Right cardiac atrium (tissue), 5 donors: ENCODE measurements at regions not wholly inside any gene's neighbourhood (a gene's known extent, or its start where the extent isn't known, plus 50 kb on each side); places are given as distances from the start of the nearest gene placed in this dataset.

ENCODE experiments used
- ATAC-seq, 2 donors: fragments of 200-7000 bp; cut with Tn5 transposase; one replicate each; pipeline versions ENCODE4 v1.8.0 to v1.9.1; 2020; ENCODE audit warnings: moderate library complexity in 2 of 2, mild to moderate bottlenecking in 1 of 2
- DNase-seq, 3 donors: peaks; one replicate each; pipeline ENCODE4 v3.0.0-alpha.2; 2020
- H3K27ac ChIP-seq: one replicate; pipeline ENCODE4 v1.5.1; 2013; ENCODE audit warnings: mild to moderate bottlenecking, low read length, control low read depth, moderate library complexity
- H3K27me3 ChIP-seq: one replicate; pipeline ENCODE4 v1.6.1; 2013; ENCODE audit not compliant: control insufficient read depth, insufficient read depth
- H3K4me1 ChIP-seq: one replicate; pipeline ENCODE4 v1.6.1; 2013; ENCODE audit warnings: low read length; ENCODE audit not compliant: control insufficient read depth, insufficient read depth
- H3K4me3 ChIP-seq: one replicate; pipeline ENCODE4 v1.5.1; 2013; ENCODE audit warnings: low read length, control low read depth
- H3K9me3 ChIP-seq: one replicate; pipeline ENCODE4 v1.6.1; 2013; ENCODE audit warnings: low read length; ENCODE audit not compliant: control insufficient read depth
- whole genome bisulfite sequencing: extraction: QIAGEN DNeasy Blood & Tissue Kit; methylation state at CpG from one replicate; pipeline ENCODE4 v1.1.7; 2013; 5-methylcytosine and 5-hydroxymethylcytosine counted together
- intact Hi-C, 4 donors: fragments of 100-400 bp; cut with DNase I; formaldehyde crosslinking; loops; one replicate each; pipeline versions ENCODE4 v1.11.0 to v1.14.0; 2022 to 2023
- donor health status: healthy with polysubstance abuse.
- donor health status: DM: no; HTN: yes; CAD: no.
- donor health status: DM: no; HTN: no; CAD: no.
- donor health status: DM: no; HTN: yes; CAD: no; lungs with severe emphysema.
- donor health status: DM: yes; HTN: yes; CAD: no.

- Histone ChIP-seq H3K9me3 (no peaks in the 10 kb centered on the region), H3K27me3 (no peaks in the 10 kb centered on the region), H3K27ac (no peak overlapping the region), H3K4me1 (peaks cover 1% of the 10 kb centered on the region), H3K4me3 (no peak overlapping the region)
- 55% methylated on average over 6 of the region's 6 CpGs for WGBS
- intact Hi-C loops = no loop called here
- ATAC-seq (no peak), DNase-seq (no peak)
These were observed 343.0 kb downstream of the USP25 start for GRCh38 chr21:16072737-16073136.

DNA sequence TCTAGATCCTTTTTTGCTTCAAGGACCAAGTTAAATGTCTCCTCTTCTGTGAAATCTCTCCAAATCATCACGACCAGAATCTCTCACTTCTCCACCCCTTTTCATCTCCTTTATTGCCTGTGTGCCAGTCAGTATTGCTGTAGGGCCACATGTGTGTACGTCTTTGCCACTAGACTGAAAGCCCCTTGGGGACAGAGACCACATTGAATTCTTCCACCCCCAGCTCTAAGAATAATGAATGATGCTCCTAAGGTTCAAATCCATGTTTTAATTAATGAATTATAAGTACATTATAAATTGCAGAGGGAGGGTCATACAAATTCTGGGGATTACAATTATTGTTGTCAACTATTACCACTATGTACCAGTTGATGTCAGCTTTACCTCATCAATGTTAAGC, 343.8 kb downstream of the USP25 start:
- peaks cover 1% of the 10 kb centered on the region for H3K4me1 ChIP-seq
- no peak overlapping the region for H3K4me3 ChIP-seq
- H3K9me3 ChIP-seq = no peaks in the 10 kb centered on the region
- no peak overlapping the region for H3K27ac ChIP-seq
- DNase-seq (no peak), ATAC-seq (no peak)
- no peaks in the 10 kb centered on the region for H3K27me3 ChIP-seq
- intact Hi-C loops = no loop called here
- 48% methylated on average over 2 of the region's 2 CpGs for WGBS

DNA sequence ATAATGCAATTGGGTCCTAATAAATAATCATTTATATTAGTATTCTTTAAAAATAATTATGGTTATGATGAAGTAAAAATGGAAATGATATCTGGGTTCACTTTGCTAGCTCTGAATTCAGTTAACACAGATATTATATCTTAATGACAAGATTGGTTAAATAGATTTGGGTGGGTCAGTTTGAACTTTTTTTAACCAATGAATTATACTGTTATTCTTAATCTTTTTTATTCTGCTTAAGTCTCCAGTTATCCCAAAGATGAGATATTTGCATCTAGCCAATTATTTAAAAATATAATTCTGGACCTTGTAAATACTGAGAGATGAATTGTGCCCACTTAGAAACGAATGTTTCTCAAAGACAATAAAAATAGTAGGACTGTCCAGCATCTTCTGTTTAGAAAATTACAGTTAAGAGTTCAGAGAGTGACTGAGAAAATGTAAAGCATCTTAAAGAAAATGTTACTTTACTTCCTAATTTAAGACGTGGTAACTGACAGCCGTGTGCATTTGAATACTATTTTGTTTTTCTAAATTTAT, 345.2 kb downstream of the USP25 start:
- Histone ChIP-seq H3K4me3 (no peak overlapping the region), H3K27ac (no peak overlapping the region), H3K9me3 (no peaks in the 10 kb centered on the region), H3K27me3 (no peaks in the 10 kb centered on the region), H3K4me1 (peaks cover 1% of the 10 kb centered on the region)
- intact Hi-C loops = no loop called here
- WGBS = 83% methylated on average over 3 of the region's 3 CpGs
- ATAC-seq (no peak), DNase-seq (no peak)

DNA sequence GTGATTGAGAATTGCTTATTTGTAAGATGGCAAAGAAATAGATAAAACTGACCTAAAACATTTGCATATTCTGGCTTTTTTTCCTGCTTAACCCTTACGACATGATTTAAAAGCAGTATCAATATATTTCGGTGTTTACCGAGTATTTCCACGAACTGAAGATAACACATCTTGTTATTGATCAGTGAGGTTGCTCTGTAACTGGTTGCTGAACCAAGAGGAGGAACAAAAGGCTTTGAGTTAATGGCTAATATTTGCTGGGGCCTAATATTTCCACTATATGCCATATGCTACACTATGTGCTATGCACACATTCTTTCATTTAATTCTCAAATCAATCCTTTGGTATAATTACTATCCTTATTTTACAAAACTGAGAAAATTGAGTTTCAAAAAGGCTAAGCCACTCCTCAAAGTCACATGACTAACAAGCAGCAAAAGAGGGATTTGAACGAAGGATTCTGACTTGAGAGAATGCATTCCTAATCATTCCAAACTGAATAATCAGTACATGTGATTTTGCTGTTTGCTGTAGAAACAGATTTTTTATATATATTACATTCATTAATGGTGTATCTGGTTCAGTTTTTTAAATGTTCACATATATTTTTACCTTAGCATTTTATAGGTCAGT, 346.0 kb downstream of the USP25 start:
- Histone ChIP-seq H3K27ac (no peak overlapping the region), H3K4me1 (peaks cover 1% of the 10 kb centered on the region), H3K4me3 (no peak overlapping the region), H3K27me3 (no peaks in the 10 kb centered on the region), H3K9me3 (no peaks in the 10 kb centered on the region)
- no peak for ATAC-seq
- no peak for DNase-seq
- 93% methylated on average over 5 of the region's 5 CpGs for WGBS
- intact Hi-C loops = no loop called here

GRCh38 chr21:16076465-16076864, 346.7 kb downstream of the USP25 start:
- no peak overlapping the region for H3K27ac ChIP-seq
- ATAC-seq (no peak), DNase-seq (no peak)
- no peaks in the 10 kb centered on the region for H3K27me3 ChIP-seq
- intact Hi-C loops = no loop called here
- no peak overlapping the region for H3K4me3 ChIP-seq
- no peaks in the 10 kb centered on the region for H3K9me3 ChIP-seq
- H3K4me1 ChIP-seq = peaks cover 1% of the 10 kb centered on the region

- WGBS = 85% methylated on average over 2 of the region's 2 CpGs
- H3K27me3 ChIP-seq = no peaks in the 10 kb centered on the region
- no peaks in the 10 kb centered on the region for H3K9me3 ChIP-seq
- DNase-seq (no peak), ATAC-seq (no peak)
- intact Hi-C loops = no loop called here
- no peak overlapping the region for H3K4me3 ChIP-seq
- no peaks in the 10 kb centered on the region for H3K4me1 ChIP-seq
- no peak overlapping the region for H3K27ac ChIP-seq
These were observed 348.6 kb downstream of the USP25 start for GRCh38 chr21:16078382-16078781.

DNA sequence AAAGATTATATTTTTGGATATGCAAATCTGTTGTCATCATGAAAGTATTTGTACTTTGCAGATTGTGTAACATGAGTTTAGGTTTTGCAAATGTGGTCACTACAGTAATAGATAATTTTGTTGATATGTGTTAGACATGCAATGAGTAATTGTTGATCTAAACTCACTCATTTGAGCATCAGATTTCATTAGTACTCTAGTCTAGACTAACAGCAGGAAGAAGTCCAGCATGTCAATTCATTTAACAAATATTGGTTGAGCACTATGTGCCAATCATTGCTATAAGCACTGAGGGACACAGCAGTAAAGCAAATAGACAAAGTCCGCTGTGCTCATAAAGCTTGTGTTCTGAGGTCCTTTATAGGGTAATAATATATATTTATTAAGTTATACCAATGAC, 350.0 kb downstream of the USP25 start:
- Histone ChIP-seq H3K4me3 (no peak overlapping the region), H3K27me3 (no peaks in the 10 kb centered on the region), H3K27ac (no peak overlapping the region), H3K4me1 (no peaks in the 10 kb centered on the region), H3K9me3 (no peaks in the 10 kb centered on the region)
- ATAC-seq = no peak
- intact Hi-C loops = loop anchor here (5.0 to 10.0 kb wide), 5 partner anchors 115 to 255 kb away; no protein-coding TSS in a partner anchor
- 97% methylated on average over 1 of the region's 1 CpG for WGBS
- DNase-seq = no peak

DNA sequence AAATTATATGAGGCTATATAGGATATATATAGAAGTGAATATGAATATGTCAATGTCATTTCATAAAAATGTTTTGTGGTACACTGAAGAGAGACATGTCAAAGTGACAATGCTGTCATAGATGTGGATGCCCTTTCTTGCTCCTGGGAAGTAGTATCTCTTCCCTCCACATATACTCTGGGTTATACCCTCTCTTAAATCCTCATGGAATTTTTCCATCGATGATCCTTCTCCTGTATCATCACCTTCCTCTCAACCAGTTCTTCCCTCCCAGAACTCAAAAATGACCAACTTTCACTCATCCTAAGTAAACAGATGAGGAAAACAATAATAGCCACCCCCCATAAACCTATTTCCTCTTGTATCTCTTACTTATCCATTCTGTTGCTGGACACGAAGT, 351.5 kb downstream of the USP25 start:
- ATAC-seq = no peak
- 66% methylated on average over 2 of the region's 2 CpGs for WGBS
- Histone ChIP-seq H3K4me3 (no peak overlapping the region), H3K4me1 (no peaks in the 10 kb centered on the region), H3K9me3 (no peaks in the 10 kb centered on the region), H3K27ac (no peak overlapping the region), H3K27me3 (no peaks in the 10 kb centered on the region)
- intact Hi-C loops = loop anchor here (5.0 to 10.0 kb wide), 5 partner anchors 113 to 253 kb away; no protein-coding TSS in a partner anchor
- DNase-seq = no peak

GRCh38 chr21:16082038-16082816, 352.4 kb downstream of the USP25 start:
- Histone ChIP-seq H3K27ac (no peak overlapping the region), H3K4me1 (no peaks in the 10 kb centered on the region), H3K4me3 (peak overlapping the region; percentile 45), H3K27me3 (no peaks in the 10 kb centered on the region), H3K9me3 (no peaks in the 10 kb centered on the region)
- ATAC-seq (no peak), DNase-seq (no peak)
- intact Hi-C loops = loop anchor here (5.0 to 10.0 kb wide), 5 partner anchors 113 to 253 kb away; no protein-coding TSS in a partner anchor
- 46% methylated on average over 6 of the region's 6 CpGs for WGBS

DNA sequence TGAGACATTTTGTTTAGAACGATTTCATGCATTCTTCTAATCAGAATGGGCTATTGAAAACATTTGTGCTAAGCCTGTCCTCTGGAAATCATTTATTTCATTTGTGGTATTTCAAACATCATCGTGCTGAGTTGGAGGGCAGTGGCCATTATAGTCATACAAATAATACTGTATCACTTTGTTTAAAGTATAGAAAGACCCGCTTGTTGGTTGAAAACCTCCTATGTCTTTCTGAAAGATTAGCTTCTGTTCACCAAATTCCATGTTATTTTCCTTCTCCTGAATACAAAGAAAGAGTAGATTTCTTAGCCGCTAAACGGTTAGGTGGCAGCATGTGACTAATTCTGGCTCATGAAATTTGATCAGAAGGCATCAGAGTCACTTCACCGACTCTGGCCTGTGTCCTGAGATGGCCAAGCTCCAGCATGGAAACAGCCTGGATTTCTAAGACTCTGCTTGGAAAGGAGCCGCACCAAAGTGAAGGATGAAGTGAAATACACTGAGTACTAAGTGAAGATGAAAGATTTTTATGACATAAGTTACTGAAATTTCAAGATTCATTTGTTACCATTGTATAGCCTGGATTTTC, 355.1 kb downstream of the USP25 start:
- intact Hi-C loops = loop anchor here (5.0 to 10.0 kb wide), 5 partner anchors 110 to 250 kb away; no protein-coding TSS in a partner anchor
- no peaks in the 10 kb centered on the region for H3K9me3 ChIP-seq
- no peak overlapping the region for H3K27ac ChIP-seq
- no peak overlapping the region for H3K4me3 ChIP-seq
- DNase-seq = peak; percentile 71 to 81 (median 77)
- 57% methylated on average over 7 of the region's 7 CpGs for WGBS
- H3K4me1 ChIP-seq = no peaks in the 10 kb centered on the region
- no peaks in the 10 kb centered on the region for H3K27me3 ChIP-seq
- peak; percentile 91 to 92 for ATAC-seq

GRCh38 chr21:16085421-16085820, 355.6 kb downstream of the USP25 start:
- DNase-seq (no peak), ATAC-seq (peak in 1 of 2 donors; percentile 57)
- no peaks in the 10 kb centered on the region for H3K27me3 ChIP-seq
- no peak overlapping the region for H3K27ac ChIP-seq
- H3K9me3 ChIP-seq = no peaks in the 10 kb centered on the region
- no peak overlapping the region for H3K4me3 ChIP-seq
- 56% methylated on average over 5 of the region's 5 CpGs for WGBS
- intact Hi-C loops = loop anchor here in 3 of 4 donors (10.0 kb wide), 3 partner anchors 109 to 249 kb away; no protein-coding TSS in a partner anchor
- no peaks in the 10 kb centered on the region for H3K4me1 ChIP-seq
